Peyer's patch (tissue), 4 donors: ENCODE measurements at regions not wholly inside any gene's neighbourhood (a gene's known extent, or its start where the extent isn't known, plus 50 kb on each side); places are given as distances from the start of the nearest gene placed in this dataset.

Experiments
- POLR2A ChIP-seq, 2 donors: fragments of 450-650 bp; IDR thresholded peaks; one replicate each; pipeline ENCODE4 v1.5.1; 2017; ENCODE audit warnings: antibody characterized with exemption in 2 of 2, mild to moderate bottlenecking in 2 of 2, moderate library complexity in 2 of 2
- TF ChIP-seq, protein P1 (sequence below), 6 experiments: fragments of 450-650 bp in 4 of 6; fragments of 200-600 bp in 2 of 6; sonication (generic) in 1 of 6; IDR thresholded peaks; one replicate each; pipeline ENCODE4 v1.5.1; 2017 to 2019; ENCODE audit warnings: antibody characterized with exemption in 6 of 6, mild to moderate bottlenecking in 3 of 6, moderate library complexity in 1 of 6

DNA sequence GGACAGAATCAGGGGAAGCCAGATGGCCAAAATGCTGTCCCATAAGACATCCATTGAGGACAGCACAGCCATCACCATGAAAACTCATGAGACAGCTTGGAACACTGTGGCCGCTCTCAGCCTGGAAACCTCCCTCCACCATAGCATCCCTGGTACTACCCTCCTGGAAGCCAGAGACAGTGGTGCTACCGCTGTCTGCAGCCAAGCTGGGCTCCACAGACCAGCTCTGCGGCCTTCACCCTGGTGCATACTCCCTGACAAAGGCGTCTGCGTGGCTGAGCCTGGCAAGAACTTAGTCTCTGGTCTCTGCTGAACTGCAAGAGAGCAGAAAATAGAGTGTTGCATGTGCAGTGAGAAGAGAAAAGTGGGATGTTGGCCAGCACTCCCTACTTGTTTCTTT is 558.0 kb downstream of the C6orf118 start:
- TF ChIP-seq, protein P1, sequence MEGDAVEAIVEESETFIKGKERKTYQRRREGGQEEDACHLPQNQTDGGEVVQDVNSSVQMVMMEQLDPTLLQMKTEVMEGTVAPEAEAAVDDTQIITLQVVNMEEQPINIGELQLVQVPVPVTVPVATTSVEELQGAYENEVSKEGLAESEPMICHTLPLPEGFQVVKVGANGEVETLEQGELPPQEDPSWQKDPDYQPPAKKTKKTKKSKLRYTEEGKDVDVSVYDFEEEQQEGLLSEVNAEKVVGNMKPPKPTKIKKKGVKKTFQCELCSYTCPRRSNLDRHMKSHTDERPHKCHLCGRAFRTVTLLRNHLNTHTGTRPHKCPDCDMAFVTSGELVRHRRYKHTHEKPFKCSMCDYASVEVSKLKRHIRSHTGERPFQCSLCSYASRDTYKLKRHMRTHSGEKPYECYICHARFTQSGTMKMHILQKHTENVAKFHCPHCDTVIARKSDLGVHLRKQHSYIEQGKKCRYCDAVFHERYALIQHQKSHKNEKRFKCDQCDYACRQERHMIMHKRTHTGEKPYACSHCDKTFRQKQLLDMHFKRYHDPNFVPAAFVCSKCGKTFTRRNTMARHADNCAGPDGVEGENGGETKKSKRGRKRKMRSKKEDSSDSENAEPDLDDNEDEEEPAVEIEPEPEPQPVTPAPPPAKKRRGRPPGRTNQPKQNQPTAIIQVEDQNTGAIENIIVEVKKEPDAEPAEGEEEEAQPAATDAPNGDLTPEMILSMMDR (IDR thresholded peaks at IDR 0.05): no peak
- no peak for TF ChIP-seq POLR2A (IDR thresholded peaks at IDR 0.05)
